Activated naive CD4-positive, alpha-beta T cell treated with anti-CD3 and anti-CD28 coated beads, Interleukin-2, amount 50 U/mL, for 16 hours (primary cell): ENCODE measurements at regions not wholly inside any gene's neighbourhood (a gene's known extent, or its start where the extent isn't known, plus 50 kb on each side); places are given as distances from the start of the nearest gene placed in this dataset.

Experiments
- DNase-seq: peaks from one replicate; pipeline ENCODE4 v3.0.0-alpha.2; 2020

DNA sequence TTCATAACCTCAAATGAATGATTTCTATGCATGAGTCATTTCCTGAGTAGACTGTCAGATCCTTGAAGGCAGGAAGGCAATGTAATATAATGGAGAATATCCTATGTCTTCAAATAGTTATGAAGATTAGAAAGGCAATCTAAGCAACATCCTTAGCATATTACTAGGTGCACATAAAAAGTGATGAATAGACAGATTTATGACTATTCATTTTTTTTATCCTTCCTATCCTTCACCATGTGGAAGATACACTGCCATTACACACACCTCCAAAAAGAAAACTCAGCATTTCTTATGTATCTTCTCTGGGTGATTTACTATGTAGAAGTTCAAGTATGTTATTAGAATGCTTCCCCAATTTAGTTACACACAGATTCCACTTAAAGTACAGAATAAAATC is 126.4 kb upstream of the MAF start:
- DNase-seq = no peak

DNA sequence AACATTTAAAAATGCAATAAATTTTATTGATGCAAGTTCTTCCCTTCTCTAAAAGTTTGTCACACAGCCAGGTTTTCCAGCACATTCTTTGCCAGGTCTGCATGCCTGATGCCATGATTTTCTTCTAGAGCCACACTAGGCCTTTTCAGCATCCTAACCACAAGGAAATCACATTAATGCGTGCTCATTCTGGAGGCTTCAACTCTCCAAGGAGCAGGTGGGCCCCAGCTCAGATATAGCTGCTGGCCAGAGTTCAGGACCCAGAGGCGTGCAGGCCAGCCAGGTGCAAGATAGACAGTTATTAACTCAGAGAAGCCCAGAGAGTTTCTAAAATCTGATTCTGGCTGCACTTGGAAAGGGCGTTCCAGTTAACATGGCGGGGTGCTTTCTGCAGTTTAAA is 124.5 kb upstream of the MAF start:
- no peak for DNase-seq

GRCh38 chr16:79723583-79724168 is 123.1 kb upstream of the MAF start:
- DNase-seq = no peak

DNA sequence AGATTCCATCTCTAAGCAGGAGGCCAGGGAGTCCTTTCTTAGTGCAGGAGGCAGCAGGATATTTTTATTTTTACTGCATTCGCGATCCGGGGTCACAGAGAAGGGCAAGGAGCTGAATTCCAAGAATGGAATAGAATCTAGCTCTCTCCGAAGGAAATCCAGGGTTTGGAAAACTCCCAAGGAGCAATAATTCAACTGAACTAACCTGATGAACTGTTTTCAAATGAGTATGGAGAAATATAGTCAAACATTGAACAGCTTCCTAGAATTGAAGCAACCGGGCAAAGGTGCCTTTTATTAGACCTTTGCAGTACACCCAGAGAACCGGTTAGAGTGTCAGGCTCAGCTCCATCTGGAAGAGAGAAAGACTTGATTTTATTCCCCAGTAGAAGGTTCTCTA is 120.7 kb upstream of the MAF start:
- no peak for DNase-seq

DNA sequence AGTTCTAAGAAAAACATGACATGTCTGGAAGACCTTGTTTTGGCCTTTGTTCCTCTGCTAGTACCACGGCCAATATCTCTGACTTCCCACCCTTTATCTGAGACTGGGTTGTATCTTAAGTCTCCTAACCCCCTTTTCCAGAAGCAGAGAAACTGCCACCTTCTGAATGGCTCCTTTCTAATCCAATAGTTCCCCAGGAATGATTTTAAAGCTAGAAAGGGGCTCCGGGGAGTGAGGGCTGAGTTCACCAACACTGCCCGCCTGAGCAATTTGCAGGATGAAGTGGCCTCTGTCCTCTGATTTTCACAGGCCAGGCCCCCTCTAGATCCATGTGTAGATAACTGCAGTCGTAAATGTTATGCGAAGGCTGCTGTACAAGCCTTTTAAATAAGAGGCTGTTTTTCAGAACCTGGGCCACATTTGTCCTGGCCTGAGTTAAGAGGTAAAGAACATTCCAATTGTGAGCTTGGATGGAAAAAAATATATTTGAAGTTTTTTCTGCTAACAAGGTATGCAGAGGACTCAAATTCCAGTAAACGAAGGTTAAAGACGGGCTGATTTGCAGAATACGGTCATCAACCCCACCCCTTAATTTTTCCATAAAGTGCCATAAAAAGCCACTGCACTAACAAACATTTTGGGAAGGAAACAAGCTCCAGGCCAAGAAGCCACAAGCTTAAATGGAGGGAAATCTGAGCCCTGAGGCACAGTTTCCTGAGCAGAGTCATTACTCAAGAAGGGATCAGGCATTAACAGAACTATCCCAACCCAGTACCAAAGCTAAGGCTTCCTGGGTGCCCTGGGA is 117.0 kb upstream of the MAF start:
- DNase-seq = no peak

DNA sequence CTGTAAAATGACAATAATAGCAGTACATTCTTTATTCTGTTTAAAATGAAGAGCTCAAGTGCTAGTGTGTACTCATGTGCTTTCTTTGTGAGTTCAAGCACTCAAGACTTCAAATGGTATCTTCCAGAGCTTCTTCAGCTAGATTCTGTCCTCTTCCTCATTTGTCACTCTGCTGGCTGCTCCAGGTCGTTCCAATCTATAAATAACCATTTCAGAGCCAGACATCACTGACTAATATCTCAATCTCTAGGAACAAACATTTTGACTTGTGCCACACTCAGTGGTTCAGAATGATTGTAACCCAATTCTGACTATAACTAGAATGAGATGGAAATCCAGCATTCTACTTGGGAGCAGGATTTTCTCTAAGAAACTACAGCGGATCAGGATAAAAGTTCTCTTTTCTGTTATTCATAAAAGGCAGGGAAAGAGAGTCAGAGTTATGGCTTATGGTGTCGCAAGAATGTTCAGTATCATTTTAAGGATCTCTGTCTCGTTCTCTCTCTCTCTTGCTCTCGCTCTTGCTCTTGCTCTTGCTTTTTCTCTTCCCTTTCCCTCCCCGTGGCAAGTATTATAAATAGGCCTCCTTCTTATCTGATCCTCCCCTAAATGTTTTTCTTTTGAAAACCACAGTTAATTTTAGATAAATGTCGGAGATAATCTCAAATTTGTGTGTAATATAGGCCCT is 116.3 kb upstream of the MAF start:
- DNase-seq = no peak

GRCh38 chr16:79715061-79715460 is 114.5 kb upstream of the MAF start:
- DNase-seq = no peak

DNA sequence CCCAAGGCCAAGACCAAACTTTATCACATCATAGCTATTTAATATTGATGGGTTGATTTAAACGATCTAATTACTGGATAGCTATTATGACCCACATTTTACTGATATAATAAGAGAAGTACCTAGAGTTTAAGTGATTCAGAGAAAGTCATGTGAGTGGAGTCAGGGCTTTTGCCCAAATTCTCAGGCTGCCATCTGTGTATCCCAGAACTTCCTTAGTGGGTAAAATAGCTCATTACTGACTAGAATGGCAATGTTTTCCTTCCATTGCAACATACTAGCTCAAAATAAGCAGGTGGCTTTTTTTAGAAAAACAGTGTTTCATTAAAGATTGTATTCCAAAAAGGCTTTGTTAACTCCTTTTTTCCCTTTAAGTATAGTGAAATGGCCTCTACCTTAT is 113.9 kb upstream of the MAF start:
- no peak for DNase-seq

DNA sequence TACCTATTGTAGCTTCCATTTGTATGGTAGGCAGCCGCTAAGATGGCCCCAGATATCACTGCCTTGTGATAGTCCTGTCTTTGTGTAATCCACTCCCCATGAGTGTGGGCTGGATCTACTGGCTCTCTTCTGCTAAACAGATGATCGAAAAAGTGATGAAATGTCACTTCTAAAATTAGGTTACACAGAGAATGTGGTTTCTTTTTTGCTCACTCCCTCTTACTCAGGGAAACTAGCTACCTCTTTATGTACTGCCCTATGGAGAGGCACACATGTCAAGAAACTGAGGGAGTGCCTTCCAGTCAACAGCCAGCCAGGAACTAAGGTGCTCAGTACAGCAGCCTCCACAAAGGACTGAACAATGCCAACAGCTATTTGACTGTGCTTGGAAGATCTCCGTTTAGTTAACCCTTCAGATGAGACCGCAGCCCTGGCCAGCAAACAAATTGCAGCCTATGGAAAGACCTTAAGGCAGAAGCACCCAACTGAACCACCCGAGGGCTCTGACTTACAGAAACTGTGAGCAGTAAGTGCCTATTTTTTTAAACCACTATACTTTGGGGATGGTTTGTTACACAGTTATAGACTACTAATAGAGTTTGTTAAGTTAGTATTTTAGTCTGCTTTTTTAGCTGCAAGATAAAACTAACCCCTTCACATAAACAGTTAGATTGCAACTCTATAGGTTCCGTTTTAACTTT is 113.2 kb upstream of the MAF start:
- DNase-seq = no peak

GRCh38 chr16:79712276-79712675 is 111.7 kb upstream of the MAF start:
- no peak for DNase-seq

DNA sequence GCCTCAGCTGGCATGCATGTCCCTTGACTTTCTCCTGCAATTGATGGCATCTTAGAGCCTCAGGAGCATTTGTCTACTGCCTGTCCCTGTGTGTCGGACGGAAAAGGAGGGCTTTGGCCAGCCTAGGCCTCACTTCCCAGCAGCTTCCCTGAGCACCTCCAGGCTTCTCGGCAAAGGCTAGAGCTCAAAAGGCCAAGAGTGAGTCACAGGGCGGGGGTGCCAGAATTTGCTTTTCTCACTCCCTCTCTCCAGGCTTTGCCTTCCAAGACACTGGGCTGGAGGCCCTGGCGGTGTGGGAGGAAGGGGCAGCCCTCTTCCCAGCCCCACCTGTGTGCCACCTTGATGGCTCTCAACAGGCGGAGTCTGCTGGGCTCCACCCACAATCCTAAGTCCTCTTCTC is 107.3 kb upstream of the MAF start:
- DNase-seq = no peak

- DNase-seq = no peak
Observed at GRCh38 chr16:79703066-79703465, 102.5 kb upstream of the MAF start.

GRCh38 chr16:79698341-79698753 is 97.8 kb upstream of the MAF start:
- no peak for DNase-seq

DNA sequence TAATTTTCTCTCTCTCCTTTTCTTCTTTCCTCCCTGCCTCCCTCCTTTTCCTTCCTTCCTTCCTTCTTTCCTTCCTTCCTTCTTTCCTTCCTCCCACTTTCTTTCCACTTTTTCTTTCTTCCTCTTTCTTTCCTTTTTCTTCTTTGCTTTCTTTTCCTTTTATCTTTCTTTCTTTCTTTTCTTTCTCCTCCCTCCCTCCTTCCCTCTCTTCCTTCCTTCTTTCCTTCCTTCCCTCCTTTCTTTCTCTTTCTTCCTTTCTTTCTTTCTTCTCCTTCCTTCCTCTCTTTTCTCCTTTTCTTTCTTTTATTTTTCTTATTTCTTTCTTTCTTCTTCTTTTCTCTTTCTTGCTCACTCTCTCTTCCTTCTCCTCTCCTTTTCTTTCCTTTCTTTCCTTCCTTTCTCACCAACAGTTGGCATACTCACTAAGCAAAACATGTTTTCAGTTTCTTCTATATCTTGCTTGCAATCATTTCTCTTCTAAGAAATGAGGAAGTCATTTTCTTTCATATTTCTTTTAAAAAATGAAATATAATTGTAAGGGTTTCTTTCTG is 97.1 kb upstream of the MAF start:
- DNase-seq = no peak

DNA sequence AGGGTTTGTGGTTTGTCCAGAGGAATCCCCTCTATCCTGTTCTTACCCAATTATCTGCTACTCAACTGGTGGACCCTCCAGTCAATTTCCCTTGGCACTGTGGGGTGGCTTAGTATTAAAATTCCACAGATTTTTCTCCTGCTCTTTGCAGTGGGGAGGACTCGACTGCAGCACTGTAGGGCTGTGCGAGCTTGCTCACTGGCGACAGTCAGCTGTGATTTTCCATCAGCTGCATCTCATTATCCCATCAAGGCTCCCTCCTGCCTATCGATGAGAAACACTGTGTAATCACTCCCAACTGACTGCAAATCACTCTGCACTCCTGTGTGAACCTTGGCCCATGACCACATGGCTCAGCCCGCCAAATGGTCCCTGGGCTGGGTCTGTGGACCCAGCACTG is 90.5 kb upstream of the MAF start:
- DNase-seq = no peak

DNA sequence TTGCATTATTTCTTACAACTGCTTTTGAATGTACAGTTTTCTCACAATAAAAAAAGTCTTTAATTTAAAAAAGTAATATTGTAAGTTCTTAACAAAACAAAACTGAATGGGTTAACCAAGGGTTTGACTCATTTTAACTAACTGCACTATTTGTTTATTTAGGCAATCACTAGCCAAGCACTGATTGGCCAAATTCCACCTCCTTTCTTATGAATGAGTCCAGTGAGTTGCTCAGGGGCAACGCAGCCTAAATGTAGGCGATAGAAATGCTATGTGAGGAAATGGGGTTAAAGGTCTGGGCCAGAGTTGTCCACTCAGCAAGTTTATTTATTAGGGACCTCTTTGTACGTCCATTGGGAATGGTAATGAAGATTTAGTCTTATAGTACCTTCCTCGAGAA is 89.6 kb upstream of the MAF start:
- no peak for DNase-seq

- DNase-seq = no peak
Observed at GRCh38 chr16:79687249-79688130, 87.0 kb upstream of the MAF start.

- no peak for DNase-seq
Observed at GRCh38 chr16:79685871-79686270, 85.3 kb upstream of the MAF start.

GRCh38 chr16:79679334-79679733 is 78.8 kb upstream of the MAF start:
- no peak for DNase-seq

GRCh38 chr16:79677799-79678530 is 77.4 kb upstream of the MAF start:
- no peak for DNase-seq

DNA sequence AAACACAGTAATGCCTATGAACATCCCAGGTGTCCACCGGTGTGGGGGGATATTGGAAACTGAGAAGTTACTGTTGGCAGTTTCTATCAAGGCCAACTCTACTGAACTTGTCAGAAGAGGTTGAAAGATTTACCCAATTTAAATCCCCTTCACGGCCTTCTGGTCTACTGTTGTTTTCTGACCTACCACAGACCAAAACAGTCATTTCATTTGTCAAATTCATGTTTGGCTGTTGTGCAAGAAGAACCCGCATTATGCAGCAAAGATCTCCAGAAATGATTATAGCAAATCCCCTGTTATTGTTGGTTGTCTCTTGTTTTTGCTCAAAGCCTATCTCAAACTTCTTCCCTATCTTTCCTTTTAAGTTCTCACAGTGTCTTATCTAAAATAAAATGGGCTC is 73.1 kb upstream of the MAF start:
- no peak for DNase-seq

DNA sequence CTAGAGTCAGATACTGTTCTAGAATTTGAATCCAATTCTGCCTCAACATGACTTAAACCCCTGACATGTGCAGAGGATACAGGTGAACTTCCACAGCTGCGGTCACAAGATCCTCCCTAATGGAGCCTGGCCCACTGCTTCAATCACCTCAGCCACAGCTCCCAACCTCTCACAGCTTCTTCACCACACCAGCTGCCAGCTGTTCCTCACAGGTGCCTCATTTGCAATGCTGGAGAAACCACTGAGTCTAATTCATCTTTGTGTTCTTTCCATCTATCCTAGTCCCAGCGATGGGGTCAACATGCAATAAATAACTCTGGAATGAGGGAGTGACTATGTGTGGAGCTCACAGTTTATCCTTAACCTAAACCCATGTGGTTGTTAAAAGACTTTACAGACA is 72.0 kb upstream of the MAF start:
- no peak for DNase-seq
